ENCODE measurements at regions not wholly inside any gene's neighbourhood (a gene's known extent, or its start where the extent isn't known, plus 50 kb on each side); places are given as distances from the start of the nearest gene placed in this dataset.

DNA sequence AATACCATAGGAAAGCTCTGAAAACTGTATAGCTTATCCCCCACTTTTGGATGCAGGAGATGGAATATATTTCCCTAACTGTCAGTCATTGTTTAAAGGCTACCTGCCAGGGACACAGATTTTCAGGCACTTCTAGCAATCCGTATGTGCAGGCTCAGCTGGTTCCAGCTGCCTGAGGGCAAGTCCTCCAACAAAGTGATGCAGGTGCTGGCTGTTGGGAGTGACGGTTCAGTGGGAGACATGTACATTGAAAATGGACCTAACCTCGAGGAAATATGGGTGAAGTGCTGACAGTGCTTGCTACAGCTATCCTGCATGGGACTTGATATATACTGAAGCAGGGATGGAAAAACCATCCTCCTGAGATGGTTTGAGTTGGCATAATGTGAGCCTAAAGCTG, 153.1 kb upstream of the GAP43 start:
- ATAC-seq, result no peak
- DNase-seq, result no peak

GRCh38 chr3:115475178-115476041, 147.9 kb upstream of the GAP43 start:
- no peak for ATAC-seq
- DNase-seq, result no peak

DNA sequence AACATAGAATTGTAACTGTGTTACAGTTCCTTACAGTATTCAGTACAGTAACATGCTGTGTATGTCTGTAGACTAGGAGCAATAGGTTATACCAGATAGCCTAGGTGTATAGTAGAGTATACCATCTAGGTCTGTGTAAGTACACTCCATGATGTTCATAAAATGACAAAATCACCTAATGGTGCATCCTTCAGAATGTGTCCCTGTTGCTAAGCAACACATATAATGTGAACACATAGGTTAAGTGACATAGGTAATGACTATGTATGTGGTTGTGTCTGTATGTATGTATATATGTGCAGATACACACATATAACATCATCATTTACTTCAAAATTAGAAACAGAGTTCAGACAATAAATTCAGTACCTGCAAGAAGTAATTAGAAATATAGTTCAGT, 146.8 kb upstream of the GAP43 start:
- DNase-seq (no peak), ATAC-seq (no peak)

- no peak for ATAC-seq
- DNase-seq, result no peak
These were observed 145.0 kb upstream of the GAP43 start for GRCh38 chr3:115478359-115478758.

- ATAC-seq (no peak), DNase-seq (no peak)
These were observed 136.4 kb upstream of the GAP43 start for GRCh38 chr3:115486880-115487279.

GRCh38 chr3:115487968-115488367, 135.3 kb upstream of the GAP43 start:
- no peak for ATAC-seq
- no peak for DNase-seq

- no peak for DNase-seq
- no peak for ATAC-seq
These were observed 134.9 kb upstream of the GAP43 start for GRCh38 chr3:115488409-115488808.

DNA sequence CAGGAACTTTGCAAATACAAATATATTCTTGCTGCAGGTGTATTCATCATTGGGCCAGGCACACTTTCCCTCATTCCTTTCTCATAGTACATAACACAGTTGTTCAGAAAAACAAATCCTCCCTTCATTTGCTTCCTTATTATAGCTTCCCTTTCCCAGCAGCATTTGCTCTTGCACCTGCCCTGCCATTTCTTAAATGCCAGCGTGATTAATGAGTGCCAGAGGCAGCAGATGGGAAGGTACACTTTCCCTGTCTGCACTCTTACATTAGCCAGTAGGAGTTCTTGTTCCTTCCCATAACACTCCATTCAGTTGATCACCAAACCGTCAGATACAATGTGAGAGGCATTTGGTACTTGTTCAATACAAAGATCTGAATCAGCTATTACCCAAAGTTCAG, 128.5 kb upstream of the GAP43 start:
- ATAC-seq (no peak), DNase-seq (no peak)

- DNase-seq (no peak), ATAC-seq (no peak)
These were observed 124.9 kb upstream of the GAP43 start for GRCh38 chr3:115498421-115498820.

DNA sequence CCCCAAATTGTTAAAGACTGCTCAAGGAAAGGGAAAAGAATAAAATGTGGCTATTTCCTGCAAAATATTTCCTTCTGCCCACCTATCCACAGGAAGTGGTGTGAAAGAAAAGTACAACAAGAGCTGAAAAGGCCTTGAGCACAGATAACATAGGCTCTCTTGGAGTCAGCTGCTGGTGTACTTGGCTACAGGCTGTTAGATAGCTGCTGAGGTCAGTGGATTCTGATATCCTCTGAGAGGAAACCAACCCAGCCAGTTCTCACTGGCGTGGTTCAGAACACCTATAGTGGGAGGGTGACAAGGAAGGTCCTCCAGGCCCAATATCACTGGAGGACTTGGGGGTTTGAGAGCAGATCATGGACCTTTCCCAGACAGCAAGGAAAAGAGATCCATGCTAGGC, 124.4 kb upstream of the GAP43 start:
- DNase-seq (no peak), ATAC-seq (no peak)

DNA sequence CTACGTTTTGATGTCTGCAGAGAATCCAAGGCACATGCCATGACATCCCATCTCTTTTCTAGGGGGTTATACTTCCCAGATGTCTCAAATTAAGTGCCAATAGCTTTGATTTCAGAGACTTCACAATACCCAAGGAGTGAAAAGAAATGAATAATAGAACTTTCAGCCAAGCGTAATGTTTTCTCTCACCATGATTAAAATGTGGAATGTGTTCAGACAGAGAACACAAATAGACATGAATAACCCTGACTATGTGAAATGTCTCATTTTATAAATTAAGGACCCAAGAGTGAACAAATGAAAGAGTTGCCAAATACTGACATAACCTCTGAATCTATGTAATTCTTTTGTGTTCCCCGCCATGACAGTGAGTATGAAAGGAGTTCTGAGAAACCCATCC, 123.6 kb upstream of the GAP43 start:
- no peak for DNase-seq

GRCh38 chr3:115500795-115501194, 122.5 kb upstream of the GAP43 start:
- ATAC-seq, result no peak
- no peak for DNase-seq

More for the DNA sequence above, 123.6 kb upstream of the GAP43 start:
- ATAC-seq, result no peak

DNA sequence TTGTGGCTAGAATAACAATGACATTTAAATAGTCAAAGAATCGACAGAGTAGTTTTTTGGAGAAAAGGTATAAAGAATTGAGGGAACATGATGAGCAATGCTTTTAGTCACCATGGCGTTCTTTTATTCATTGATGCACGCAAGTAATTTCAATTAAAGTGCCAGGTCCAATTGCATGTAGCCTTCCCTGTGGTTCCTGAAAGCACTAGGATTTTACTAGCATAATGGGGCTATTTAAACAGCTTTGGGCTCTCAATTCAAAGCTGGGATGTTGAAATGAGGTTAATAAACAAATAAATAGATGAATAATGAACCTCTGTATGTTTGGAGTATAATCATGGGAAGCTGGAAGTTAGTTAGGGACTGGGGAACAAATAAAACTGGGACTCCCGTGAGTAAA, 121.2 kb upstream of the GAP43 start:
- no peak for DNase-seq
- no peak for ATAC-seq

- ATAC-seq, result no peak
- no peak for DNase-seq
These were observed 119.9 kb upstream of the GAP43 start for GRCh38 chr3:115503394-115503793.

DNA sequence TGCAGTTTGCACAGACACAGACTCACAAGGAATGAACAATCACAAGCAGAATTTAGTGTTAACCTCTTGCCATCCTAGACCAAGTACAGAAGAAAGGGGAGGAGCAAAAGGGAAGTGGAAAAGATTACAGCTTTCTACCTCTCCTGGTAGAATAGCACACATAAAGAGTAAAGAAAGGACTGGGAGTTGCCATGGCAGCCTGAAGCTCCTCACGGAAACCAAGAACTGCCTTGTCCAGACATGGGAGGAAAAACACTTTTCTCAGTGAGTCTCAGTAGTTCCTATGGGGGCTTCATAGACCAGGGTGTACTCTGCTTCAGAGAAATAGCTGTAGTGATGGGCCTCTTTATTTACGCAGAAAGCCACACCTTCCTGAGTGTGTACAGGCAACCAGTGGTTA, 114.7 kb upstream of the GAP43 start:
- ATAC-seq, result no peak
- no peak for DNase-seq

DNA sequence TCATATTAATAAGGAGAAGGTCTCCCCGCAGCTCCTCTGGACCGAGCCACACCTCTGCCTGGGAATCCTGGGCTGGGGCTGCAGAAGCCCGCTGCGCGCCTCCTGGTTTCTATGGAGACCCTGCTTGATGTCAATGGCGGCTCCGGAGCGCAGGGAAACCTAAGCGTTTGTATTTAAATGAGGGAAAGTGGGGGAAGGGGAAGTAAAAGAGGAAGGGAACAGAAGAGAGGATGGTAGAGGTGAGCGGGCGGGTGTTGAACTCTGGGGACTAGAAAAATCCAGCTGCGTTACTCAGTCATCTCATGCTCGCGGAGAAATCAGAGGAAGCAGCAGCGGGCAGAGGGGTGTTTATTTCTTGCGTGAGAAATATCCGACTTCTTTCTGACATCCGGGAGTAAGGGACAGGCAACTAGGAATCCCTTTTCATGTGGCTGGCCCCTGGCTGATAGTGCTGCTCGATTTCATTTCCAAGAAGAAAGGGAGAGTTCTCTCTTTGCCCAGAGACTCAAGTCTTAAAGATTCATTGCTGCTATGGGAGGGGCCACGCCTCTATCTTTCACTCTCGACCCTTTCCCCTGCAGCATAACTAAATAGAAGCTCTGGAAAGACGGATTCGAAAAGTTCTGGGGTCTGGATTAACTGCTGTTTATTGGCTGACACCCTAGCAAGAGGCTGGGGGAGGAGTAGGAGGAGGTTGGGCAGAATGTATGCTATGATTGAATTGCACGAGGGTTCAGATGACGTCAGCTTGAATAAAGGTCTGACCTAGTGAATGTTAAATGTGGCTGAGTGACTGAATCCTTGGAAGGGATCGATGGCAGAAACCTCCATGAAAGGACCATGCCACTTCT, 110.5 kb upstream of the GAP43 start:
- ATAC-seq, result peak; percentile 47
- DNase-seq, result peak; percentile 5

- DNase-seq (no peak), ATAC-seq (no peak)
These were observed 109.9 kb upstream of the GAP43 start for GRCh38 chr3:115513416-115513800.

DNA sequence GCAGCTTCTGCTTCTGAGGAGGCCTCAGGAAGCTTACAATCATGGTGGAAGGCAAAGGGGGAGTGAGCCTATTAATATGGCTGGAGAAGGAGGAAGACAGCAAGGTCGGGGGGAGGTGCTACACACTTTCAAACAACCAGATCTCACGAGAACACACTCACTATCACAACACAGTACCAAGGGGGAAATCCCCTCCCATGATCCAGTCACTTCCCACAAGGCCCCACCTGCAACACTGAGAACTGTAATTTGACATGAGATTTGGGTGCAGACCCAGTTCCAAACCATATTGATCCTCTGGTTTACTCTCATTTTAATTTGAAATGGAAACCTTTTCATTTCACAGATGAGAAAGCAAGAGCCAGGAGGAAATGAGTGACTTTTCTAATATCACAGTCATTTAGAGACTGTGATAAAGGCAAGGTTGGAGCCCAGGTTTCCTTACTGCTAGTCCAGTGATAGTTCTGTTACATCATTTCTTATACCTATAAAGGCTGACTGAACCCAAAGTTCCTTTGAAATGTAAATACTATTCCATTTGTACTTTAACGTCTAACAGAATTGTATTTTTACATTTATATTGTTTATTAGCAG, 105.8 kb upstream of the GAP43 start:
- DNase-seq, result no peak

GRCh38 chr3:115518100-115518852, 105.0 kb upstream of the GAP43 start:
- DNase-seq, result no peak
- ATAC-seq, result no peak

More for the DNA sequence above, 105.8 kb upstream of the GAP43 start:
- ATAC-seq, result peak; percentile 59

DNA sequence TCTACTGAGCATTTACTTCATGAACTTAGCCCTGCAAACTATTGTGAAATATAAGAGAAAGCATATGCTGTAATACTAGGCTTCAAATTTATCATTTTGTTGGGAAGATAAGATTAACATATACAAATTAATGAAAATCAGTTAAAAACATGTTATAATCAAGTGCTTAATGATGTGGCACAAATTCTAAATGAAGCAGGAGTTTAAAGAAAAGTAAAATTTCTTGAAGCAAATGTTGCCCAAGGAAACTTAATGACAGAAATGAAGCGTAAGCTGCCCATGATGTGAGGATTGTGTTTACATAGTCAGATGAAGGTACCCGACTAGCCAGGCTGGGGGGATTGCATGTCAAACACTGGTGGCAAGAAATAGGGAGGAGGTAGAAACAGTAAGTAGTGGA, 103.1 kb upstream of the GAP43 start:
- ATAC-seq (no peak), DNase-seq (no peak)

DNA sequence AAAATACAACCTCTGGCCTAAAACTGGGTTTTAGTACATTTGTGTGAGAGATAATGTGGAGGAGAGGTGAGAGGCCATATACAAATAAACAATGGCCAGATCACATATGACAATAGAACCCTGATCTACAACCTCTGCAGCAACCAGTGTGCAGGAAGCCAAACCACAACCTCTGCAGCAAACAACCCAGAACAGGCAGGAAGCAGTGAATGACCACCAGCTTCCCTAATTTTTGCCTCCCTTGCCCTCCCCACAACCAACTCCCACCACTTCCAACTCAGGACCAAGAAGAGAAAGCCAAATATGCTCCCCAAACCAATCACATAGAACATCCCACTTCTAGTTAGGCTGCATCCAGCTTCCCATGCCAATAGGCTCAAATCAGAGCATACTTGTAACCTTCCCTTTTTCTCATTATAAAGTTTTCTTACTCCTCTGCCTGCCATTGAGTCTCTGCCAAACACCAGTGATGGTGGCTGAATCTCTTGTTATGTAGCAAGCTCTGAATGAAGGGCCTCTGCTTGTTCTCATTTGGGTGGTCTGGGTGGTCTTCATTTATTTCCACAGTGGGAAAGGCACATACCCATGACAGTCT, 102.6 kb upstream of the GAP43 start:
- no peak for DNase-seq
- ATAC-seq, result no peak

GRCh38 chr3:115523458-115523857, 99.9 kb upstream of the GAP43 start:
- DNase-seq (no peak), ATAC-seq (no peak)

All from stimulated activated naive CD8-positive, alpha-beta T cell treated with anti-CD3 and anti-CD28 coated beads, Interleukin-15, Interleukin-2, amounts not matched to agents 100 U/mL and 50 U/mL, for 24 hours (primary cell).